IMR-90 (cell line): ENCODE measurements at regions not wholly inside any gene's neighbourhood (a gene's known extent, or its start where the extent isn't known, plus 50 kb on each side); places are given as distances from the start of the nearest gene placed in this dataset.

Experiments used
- ATAC-seq: fragments of 200-7000 bp; cut with Tn5 transposase; 2 replicates; pipeline ENCODE4 v1.9.1; 2020; ENCODE audit warnings: low read depth, mild to moderate bottlenecking, moderate library complexity
- BruUV-seq: library from RNA; stranded (reverse); fragments of 400-500 nt; replicated peaks from 2 replicates; lab custom pipeline; 2021; lab: Mats Ljungman, UMichigan
- CTCF ChIA-PET: fragments of 300-600 bp; formaldehyde crosslinking; extraction: SDS; loops from one replicate; lab custom pipeline; 2021; ENCODE audit warnings: antibody characterized with exemption; lab: Yijun Ruan, JAX
- POLR2A ChIA-PET: fragments of 300-600 bp; sonication (Branson Sonifier 250); formaldehyde crosslinking; loops from one replicate; lab custom pipeline; 2022; ENCODE audit warnings: antibody characterized with exemption; ENCODE audit not compliant: unreplicated experiment; lab: Charles Lee
- DNase-seq: peaks from one replicate; pipeline ENCODE4 v3.0.0; 2013
- H2AFZ ChIP-seq: replicated peaks from 2 replicates; pipeline ENCODE3; 2013; ENCODE audit warnings: low read length, mild to moderate bottlenecking; ENCODE audit not compliant: poor library complexity
- H2AK5ac ChIP-seq: 2 replicates; pipeline ENCODE4 v1.6.1; 2013; ENCODE audit warnings: low read depth, low read length, inconsistent platforms
- H2AK9ac ChIP-seq: replicated peaks from 2 replicates; pipeline ENCODE3; 2013; ENCODE audit warnings: mild to moderate bottlenecking, low read depth, low read length, moderate library complexity; ENCODE audit not compliant: poor library complexity
- H2BK120ac ChIP-seq: 2 replicates; pipeline ENCODE4 v1.6.1; 2013; ENCODE audit warnings: low read depth, low read length, inconsistent platforms
- H2BK15ac ChIP-seq: 3 replicates; pipeline ENCODE4 v1.6.1; 2013; ENCODE audit warnings: low read depth, low read length, inconsistent platforms
- H2BK20ac ChIP-seq: 2 replicates; pipeline ENCODE4 v1.6.1; 2013; ENCODE audit warnings: low read depth, mild to moderate bottlenecking, inconsistent platforms, low read length, moderate library complexity
- H2BK5ac ChIP-seq: 2 replicates; pipeline ENCODE4 v1.6.1; 2013; ENCODE audit warnings: mild to moderate bottlenecking, low read depth, low read length, inconsistent platforms; ENCODE audit not compliant: poor library complexity, severe bottlenecking
- H3K14ac ChIP-seq: replicated peaks from 2 replicates; pipeline ENCODE4 v1.6.1; 2013; ENCODE audit warnings: low read depth, low read length, inconsistent platforms
- H3K18ac ChIP-seq: 2 replicates; pipeline ENCODE4 v1.6.1; 2013; ENCODE audit warnings: low read depth, low read length, control low read depth
- H3K23ac ChIP-seq: 2 replicates; pipeline ENCODE4 v1.6.1; 2013; ENCODE audit warnings: low read depth, low read length, inconsistent platforms
- H3K27ac ChIP-seq: 2 replicates; pipeline ENCODE4 v1.5.1; 2013; ENCODE audit warnings: mild to moderate bottlenecking, control low read depth, low read length; ENCODE audit not compliant: insufficient read depth
- H3K27me3 ChIP-seq: 2 replicates; pipeline ENCODE4 v1.6.1; 2013; ENCODE audit warnings: low read length; ENCODE audit not compliant: control insufficient read depth, insufficient read depth
- H3K36me3 ChIP-seq: 2 replicates; pipeline ENCODE4 v1.6.1; 2013; ENCODE audit warnings: low read length, mixed read lengths; ENCODE audit not compliant: control insufficient read depth, insufficient read depth
- H3K4ac ChIP-seq: 2 replicates; pipeline ENCODE4 v1.6.1; 2013; ENCODE audit warnings: low read depth, low read length, inconsistent platforms
- H3K4me1 ChIP-seq: 2 replicates; pipeline ENCODE4 v1.6.1; 2013; ENCODE audit warnings: low read length, mixed read lengths; ENCODE audit not compliant: control insufficient read depth, insufficient read depth
- H3K4me2 ChIP-seq: 2 replicates; pipeline ENCODE4 v1.6.1; 2013; ENCODE audit warnings: low read depth, mild to moderate bottlenecking, control low read depth, low read length, moderate library complexity
- H3K4me3 ChIP-seq: 2 replicates; pipeline ENCODE4 v1.5.1; 2013; ENCODE audit warnings: low read depth, mild to moderate bottlenecking, control low read depth, low read length, moderate library complexity; ENCODE audit not compliant: insufficient read depth
- H3K56ac ChIP-seq: 2 replicates; pipeline ENCODE4 v1.6.1; 2013; ENCODE audit warnings: low read length, inconsistent platforms; ENCODE audit not compliant: insufficient read depth; ENCODE audit errors: extremely low read depth
- H3K79me1 ChIP-seq, 2 experiments: 2 replicates each; pipeline ENCODE4 v1.6.1; 2013; ENCODE audit warnings: low read length in 2 of 2, inconsistent platforms in 1 of 2, low read depth in 1 of 2
- H3K9ac ChIP-seq: 2 replicates; pipeline ENCODE4 v1.6.1; 2013; ENCODE audit warnings: low read depth, low read length, control low read depth
- H3K9me1 ChIP-seq: 2 replicates; pipeline ENCODE4 v1.6.1; 2013; ENCODE audit warnings: low read length, inconsistent platforms; ENCODE audit not compliant: insufficient read depth
- H3K9me3 ChIP-seq: 2 replicates; pipeline ENCODE4 v1.6.1; 2013; ENCODE audit warnings: low read length; ENCODE audit not compliant: control insufficient read depth, insufficient read depth
- H4K20me1 ChIP-seq: 2 replicates; pipeline ENCODE4 v1.6.1; 2013; ENCODE audit warnings: low read length, inconsistent platforms; ENCODE audit not compliant: insufficient read depth
- H4K5ac ChIP-seq: 2 replicates; pipeline ENCODE4 v1.6.1; 2013; ENCODE audit warnings: mild to moderate bottlenecking, low read depth, low read length, control low read depth
- H4K8ac ChIP-seq, 2 experiments: 2 replicates each; pipeline ENCODE4 v1.6.1; 2013; ENCODE audit warnings: low read depth in 2 of 2, low read length in 2 of 2, control low read depth in 1 of 2, inconsistent platforms in 1 of 2
- H4K91ac ChIP-seq: 2 replicates; pipeline ENCODE4 v1.6.1; 2013; ENCODE audit warnings: low read depth, low read length, inconsistent platforms; ENCODE audit not compliant: insufficient read depth
- BHLHE40 ChIP-seq: fragments of 150-350 bp; IDR thresholded peaks from 2 replicates; pipeline ENCODE4 v1.6.1; 2016; ENCODE audit warnings: mild to moderate bottlenecking, low read depth, low read length
- CHD1 ChIP-seq: IDR thresholded peaks from 2 replicates; pipeline ENCODE4 v1.6.1; 2012; ENCODE audit warnings: low read depth, low read length, improper control_type of control experiment
- FOS ChIP-seq: fragments of 150-350 bp; IDR thresholded peaks from 2 replicates; pipeline ENCODE4 v1.6.1; 2016; ENCODE audit warnings: low read depth, low read length
- MAFK ChIP-seq: IDR thresholded peaks from 2 replicates; pipeline ENCODE4 v1.6.1; 2012; ENCODE audit warnings: low read depth, low read length, improper control_type of control experiment
- MXI1 ChIP-seq: IDR thresholded peaks from 2 replicates; pipeline ENCODE4 v1.6.1; 2012; ENCODE audit warnings: low read depth, mild to moderate bottlenecking, low read length, moderate library complexity, borderline replicate concordance
- NFE2L2 ChIP-seq: fragments of 150-350 bp; IDR thresholded peaks from 2 replicates; pipeline ENCODE4 v1.6.1; 2016; ENCODE audit warnings: low read depth, mild to moderate bottlenecking, low read length
- POLR2A ChIP-seq: IDR thresholded peaks from 2 replicates; pipeline ENCODE4 v1.6.1; 2012; ENCODE audit warnings: mild to moderate bottlenecking, low read depth, low read length
- RAD21 ChIP-seq: IDR thresholded peaks from 2 replicates; pipeline ENCODE4 v1.6.1; 2012; ENCODE audit warnings: low read length, improper control_type of control experiment
- RCOR1 ChIP-seq: IDR thresholded peaks from 2 replicates; pipeline ENCODE4 v1.6.1; 2012; ENCODE audit warnings: mild to moderate bottlenecking, low read length, improper control_type of control experiment; ENCODE audit not compliant: insufficient replicate concordance
- WGBS, 2 experiments: methylation state at CpG; one replicate each; pipeline versions ENCODE4 v1.1.5 to v1.1.7; 2013; ENCODE audit warnings: missing lambda C conversion rate in 2 of 2; ENCODE audit not compliant: insufficient read length in 1 of 2; ENCODE audit errors: extremely low coverage in 2 of 2; 5-methylcytosine and 5-hydroxymethylcytosine counted together
- dilution Hi-C: fragments of 300-500 bp; cut with HindIII; formaldehyde crosslinking; loops from one replicate; pipeline ENCODE4 v1.14.3; 2018; ENCODE audit warnings: low sequenced_read_pairs; ENCODE audit not compliant: unreplicated experiment
- in situ Hi-C: fragments of 300-500 bp; cut with MboI; formaldehyde crosslinking; loops from 3 replicates; pipeline ENCODE4 v1.14.3; 2019; ENCODE audit warnings: low sequenced_read_pairs, inconsistent platforms, mixed read lengths
- intact Hi-C: fragments of 100-400 bp; cut with micrococcal nuclease; formaldehyde crosslinking; loops from 2 replicates; pipeline ENCODE4 v1.10.0; 2022
- TF ChIP-seq, protein P1 (sequence below): fragments of 150-350 bp; IDR thresholded peaks from 2 replicates; pipeline ENCODE4 v1.6.1; 2017; ENCODE audit warnings: mild to moderate bottlenecking, antibody characterized with exemption, low read length, low read depth
- TF ChIP-seq, protein P2 (sequence below): fragments of 150-350 bp; IDR thresholded peaks from 2 replicates; pipeline ENCODE4 v1.6.1; 2016; ENCODE audit warnings: low read depth, mild to moderate bottlenecking, low read length, moderate library complexity, borderline replicate concordance

- 33% methylated on average over 1 of the region's 2 CpGs; no CpG with 5 or more reads in 1 of the 2 experiments for WGBS, 2 experiments
- BruUV-seq: no TSS peak
- H2BK20ac ChIP-seq: no peak overlapping the region
Observed at GRCh38 chr6:40876336-40876735, 162.7 kb downstream of the UNC5CL start.

More at GRCh38 chr6:40876336-40876735, 162.7 kb downstream of the UNC5CL start:
- H3K14ac ChIP-seq: no peak overlapping the region
- H4K20me1 ChIP-seq: no peaks in the 10 kb centered on the region
- H3K4me3 ChIP-seq: no peak overlapping the region
- TF ChIP-seq, protein P1, sequence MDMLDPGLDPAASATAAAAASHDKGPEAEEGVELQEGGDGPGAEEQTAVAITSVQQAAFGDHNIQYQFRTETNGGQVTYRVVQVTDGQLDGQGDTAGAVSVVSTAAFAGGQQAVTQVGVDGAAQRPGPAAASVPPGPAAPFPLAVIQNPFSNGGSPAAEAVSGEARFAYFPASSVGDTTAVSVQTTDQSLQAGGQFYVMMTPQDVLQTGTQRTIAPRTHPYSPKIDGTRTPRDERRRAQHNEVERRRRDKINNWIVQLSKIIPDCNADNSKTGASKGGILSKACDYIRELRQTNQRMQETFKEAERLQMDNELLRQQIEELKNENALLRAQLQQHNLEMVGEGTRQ: no peak
- TF ChIP-seq MXI1: no peak
- no peak for TF ChIP-seq BHLHE40
- no peak for TF ChIP-seq FOS
- no peak for TF ChIP-seq MAFK
- TF ChIP-seq CHD1: no peak
- TF ChIP-seq, protein P2, sequence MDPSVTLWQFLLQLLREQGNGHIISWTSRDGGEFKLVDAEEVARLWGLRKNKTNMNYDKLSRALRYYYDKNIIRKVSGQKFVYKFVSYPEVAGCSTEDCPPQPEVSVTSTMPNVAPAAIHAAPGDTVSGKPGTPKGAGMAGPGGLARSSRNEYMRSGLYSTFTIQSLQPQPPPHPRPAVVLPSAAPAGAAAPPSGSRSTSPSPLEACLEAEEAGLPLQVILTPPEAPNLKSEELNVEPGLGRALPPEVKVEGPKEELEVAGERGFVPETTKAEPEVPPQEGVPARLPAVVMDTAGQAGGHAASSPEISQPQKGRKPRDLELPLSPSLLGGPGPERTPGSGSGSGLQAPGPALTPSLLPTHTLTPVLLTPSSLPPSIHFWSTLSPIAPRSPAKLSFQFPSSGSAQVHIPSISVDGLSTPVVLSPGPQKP: no peak
- no peak for TF ChIP-seq RCOR1
- TF ChIP-seq NFE2L2: no peak
- no peak for TF ChIP-seq RAD21
- TF ChIP-seq POLR2A: no peak
- no peak overlapping the region for H3K56ac ChIP-seq
- no peak for ATAC-seq
- H4K91ac ChIP-seq: no peak overlapping the region
- H2BK5ac ChIP-seq: no peak overlapping the region
- peaks cover under 1% of the 10 kb centered on the region; the same call in 1 of the 2 replicates for H3K27me3 ChIP-seq
- H3K4me2 ChIP-seq: no peak overlapping the region
- no peak overlapping the region for H3K27ac ChIP-seq
- H3K9me1 ChIP-seq: no peaks in the 10 kb centered on the region
- no peaks in the 10 kb centered on the region for H3K9me3 ChIP-seq
- CTCF ChIA-PET: no interaction called here
- no peak overlapping the region for H3K9ac ChIP-seq
- POLR2A ChIA-PET: no interaction called here
- no peak overlapping the region for H2BK120ac ChIP-seq
- no peak overlapping the region for H3K23ac ChIP-seq
- no peak overlapping the region for H2AK9ac ChIP-seq
- H2AK5ac ChIP-seq: no peak overlapping the region
- H3K18ac ChIP-seq: no peak overlapping the region
- DNase-seq: no peak
- no peaks in the 10 kb centered on the region for H3K36me3 ChIP-seq
- no peak overlapping the region for H3K4ac ChIP-seq
- H2BK15ac ChIP-seq: no peak overlapping the region
- dilution Hi-C loops (no loop called here), in situ Hi-C loops (no loop called here), intact Hi-C loops (no loop called here)
- H3K4me1 ChIP-seq: no peaks in the 10 kb centered on the region
- H4K5ac ChIP-seq: no peak overlapping the region
- no peak overlapping the region for H2AFZ ChIP-seq
- no peaks in the 10 kb centered on the region for H3K79me1 ChIP-seq
- no peak overlapping the region for H4K8ac ChIP-seq
